ENCODE measurements at regions not wholly inside any gene's neighbourhood (a gene's known extent, or its start where the extent isn't known, plus 50 kb on each side); places are given as distances from the start of the nearest gene placed in this dataset.

DNA sequence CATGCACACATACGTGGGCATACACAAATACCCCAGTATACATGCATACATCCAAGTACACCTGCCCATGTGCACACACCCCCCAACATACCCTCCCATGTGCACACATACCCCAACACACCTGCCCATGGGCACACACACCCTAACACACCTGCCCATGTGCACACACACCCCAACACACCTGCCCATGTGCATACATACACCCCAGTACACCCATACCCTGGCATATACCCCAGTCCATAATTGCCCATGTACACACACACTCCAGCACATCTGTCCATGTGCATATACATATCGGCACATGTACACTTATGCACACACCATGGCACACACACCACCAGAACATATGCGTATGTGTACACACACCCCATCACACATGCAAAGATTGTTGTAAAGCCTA is 475.2 kb downstream of the PREX1 start:
- no peak for DNase-seq (ENCODE audit: low read depth)
- no peak for TF ChIP-seq CTCF (IDR thresholded peaks at IDR 0.05; ENCODE audit: low read depth, low read length, missing control alignments)
- H3K4me3 ChIP-seq (ENCODE audit: low read depth, low read length), result no peak overlapping the region

DNA sequence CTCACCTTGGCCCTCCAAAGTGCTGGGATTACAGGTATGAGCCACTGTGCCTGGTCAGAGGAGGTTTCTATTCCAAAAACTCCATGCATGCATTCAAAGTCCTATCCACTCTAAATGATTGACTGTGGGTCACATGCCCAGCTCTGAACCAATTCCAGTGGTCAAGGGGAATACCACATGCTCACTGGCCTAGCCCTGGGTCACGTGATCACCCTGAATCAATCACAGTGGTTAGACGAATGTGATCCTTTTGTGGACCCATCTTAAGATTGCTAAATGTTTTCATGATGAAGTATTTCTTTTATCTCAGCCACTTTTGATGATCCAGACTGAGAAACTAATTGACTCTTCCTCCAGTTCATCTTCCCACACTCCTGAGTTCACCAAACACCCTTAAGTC is 475.8 kb downstream of the PREX1 start:
- H3K4me3 ChIP-seq (ENCODE audit: low read depth, low read length), result no peak overlapping the region
- no peak for TF ChIP-seq CTCF (IDR thresholded peaks at IDR 0.05; ENCODE audit: low read depth, low read length, missing control alignments)
- no peak for DNase-seq (ENCODE audit: low read depth)

DNA sequence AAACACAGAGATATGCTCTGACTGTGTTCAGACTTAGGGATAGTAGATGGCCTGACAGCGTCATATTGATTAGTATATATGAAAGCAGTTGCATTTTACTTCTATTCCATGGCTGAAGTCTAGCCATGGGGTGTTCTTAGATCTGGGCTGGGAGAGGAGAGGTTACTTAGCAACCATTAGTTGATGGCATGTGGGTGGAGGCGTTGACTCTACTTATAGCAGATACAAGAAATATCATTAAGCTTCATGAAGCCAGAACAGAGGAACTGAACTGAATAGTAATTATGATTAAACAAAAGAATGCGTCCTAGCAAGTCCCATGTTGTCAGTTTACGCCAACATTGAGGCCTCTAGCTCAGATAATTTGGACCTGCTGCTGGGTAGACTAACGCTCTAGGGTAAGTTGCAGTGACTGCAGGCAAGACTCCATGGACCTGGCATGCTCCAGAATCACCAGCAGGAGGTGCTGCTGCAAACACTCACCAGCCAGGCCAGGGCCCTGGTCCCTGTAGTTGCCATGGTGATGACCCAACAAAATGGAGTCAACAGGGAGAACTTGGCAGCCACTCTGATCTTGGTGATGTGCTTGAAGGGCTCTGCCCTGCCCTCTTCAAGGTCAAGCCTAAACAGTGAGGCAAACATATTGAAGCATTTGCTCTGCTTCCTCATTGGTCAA is 477.3 kb downstream of the PREX1 start:
- no peak for DNase-seq (ENCODE audit: low read depth)
- no peak overlapping the region for H3K4me3 ChIP-seq (ENCODE audit: low read depth, low read length)
- TF ChIP-seq CTCF (IDR thresholded peaks at IDR 0.05; ENCODE audit: low read depth, low read length, missing control alignments), result peak; percentile 69

- no peak overlapping the region for H3K4me3 ChIP-seq (ENCODE audit: low read depth, low read length)
- DNase-seq (ENCODE audit: low read depth), result no peak
- TF ChIP-seq CTCF (IDR thresholded peaks at IDR 0.05; ENCODE audit: low read depth, low read length, missing control alignments), result no peak
Observed at GRCh38 chr20:48349656-48350055, 478.1 kb downstream of the PREX1 start.

GRCh38 chr20:48348022-48348421 is 479.8 kb downstream of the PREX1 start:
- H3K4me3 ChIP-seq (ENCODE audit: low read depth, low read length), result no peak overlapping the region
- TF ChIP-seq CTCF (IDR thresholded peaks at IDR 0.05; ENCODE audit: low read depth, low read length, missing control alignments), result no peak
- DNase-seq (ENCODE audit: low read depth), result no peak

DNA sequence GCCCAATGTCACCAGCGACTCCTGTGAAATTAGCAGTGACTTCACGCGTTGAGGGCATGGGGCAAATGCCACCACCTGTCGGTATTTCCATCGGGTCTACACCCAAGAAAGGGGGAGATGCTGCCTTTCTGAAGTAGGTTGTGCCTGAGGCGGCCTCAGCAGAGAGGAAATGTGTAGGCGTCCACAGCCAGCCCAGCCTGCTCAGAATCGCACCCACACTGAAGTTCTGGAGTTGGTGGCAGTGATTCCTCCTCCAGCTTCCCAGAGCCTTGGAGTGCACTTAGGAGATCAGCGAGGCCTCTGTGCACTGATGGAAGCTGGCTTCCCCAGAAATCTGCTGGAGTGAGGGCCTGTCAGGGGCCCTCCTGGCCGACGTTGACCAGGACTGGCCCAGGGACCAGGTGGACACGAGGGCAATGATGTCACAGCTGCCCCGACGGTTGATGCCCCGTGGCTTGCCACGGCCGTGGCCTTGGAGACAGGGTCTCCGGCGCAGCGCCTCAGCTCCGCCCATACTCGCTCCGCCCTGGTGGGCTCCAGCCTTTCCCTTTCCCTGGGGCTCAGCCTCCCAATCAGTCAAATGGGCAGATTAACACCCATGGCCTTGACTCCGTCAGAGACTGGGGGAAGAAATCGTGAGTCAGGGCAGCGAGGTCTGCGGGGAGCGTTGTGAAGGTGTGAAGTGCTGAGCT is 484.8 kb downstream of the PREX1 start:
- no peak for DNase-seq (ENCODE audit: low read depth)
- no peak for TF ChIP-seq CTCF (IDR thresholded peaks at IDR 0.05; ENCODE audit: low read depth, low read length, missing control alignments)
- H3K4me3 ChIP-seq (ENCODE audit: low read depth, low read length), result no peak overlapping the region

GRCh38 chr20:48340883-48341281 is 486.9 kb downstream of the PREX1 start:
- DNase-seq (ENCODE audit: low read depth), result no peak
- TF ChIP-seq CTCF (IDR thresholded peaks at IDR 0.05; ENCODE audit: low read depth, low read length, missing control alignments), result no peak
- no peak overlapping the region for H3K4me3 ChIP-seq (ENCODE audit: low read depth, low read length)

All from GM12864 (cell line).